GM19351 (cell line): ENCODE measurements at regions not wholly inside any gene's neighbourhood (a gene's known extent, or its start where the extent isn't known, plus 50 kb on each side); places are given as distances from the start of the nearest gene placed in this dataset.

Experiments used
- ATAC-seq: cut with Tn5 transposase; IDR thresholded peaks from one replicate; pipeline ENCODE4 v1.9.1; 2021; ENCODE audit warnings: mild to moderate bottlenecking, moderate library complexity; ENCODE audit not compliant: unreplicated experiment

DNA sequence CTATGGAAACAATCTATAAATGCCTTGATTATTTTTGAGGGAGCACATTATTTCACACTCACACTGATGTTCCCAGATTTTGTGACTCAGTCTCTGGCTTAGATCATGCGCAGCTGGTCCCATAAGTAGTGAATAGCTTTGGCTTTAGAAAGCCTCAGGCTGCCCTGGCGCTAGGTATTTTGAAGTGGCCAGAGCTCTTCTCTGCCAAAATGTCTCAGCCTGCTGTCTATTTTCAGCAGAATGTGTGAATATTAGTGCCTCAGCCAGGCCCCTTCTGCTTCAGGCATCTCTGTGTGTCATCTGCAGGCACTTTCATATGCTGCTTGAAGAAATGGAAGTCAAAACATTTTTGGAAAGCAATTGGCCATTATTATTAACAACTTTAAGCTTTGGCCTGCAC, 931.0 kb upstream of the INTU start:
- no peak for ATAC-seq

DNA sequence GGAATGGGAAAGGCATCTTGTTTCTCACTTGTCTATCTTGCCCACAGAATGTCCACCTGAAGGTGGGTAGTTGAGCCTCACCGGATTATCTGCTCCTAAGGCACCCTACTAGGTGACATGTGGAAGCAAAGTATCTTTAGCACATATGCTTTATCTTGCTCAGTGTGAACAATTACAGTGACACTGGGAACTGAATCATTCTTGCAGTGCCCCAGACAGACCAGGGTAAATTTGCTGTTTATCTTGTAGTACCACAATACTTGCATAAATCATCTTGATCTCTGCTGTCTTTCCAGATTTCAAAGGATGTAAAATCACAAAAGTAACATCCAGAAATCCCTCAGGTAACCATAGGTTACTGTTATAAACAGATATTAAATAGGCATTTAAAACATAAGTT, 930.0 kb upstream of the INTU start:
- ATAC-seq, result no peak

DNA sequence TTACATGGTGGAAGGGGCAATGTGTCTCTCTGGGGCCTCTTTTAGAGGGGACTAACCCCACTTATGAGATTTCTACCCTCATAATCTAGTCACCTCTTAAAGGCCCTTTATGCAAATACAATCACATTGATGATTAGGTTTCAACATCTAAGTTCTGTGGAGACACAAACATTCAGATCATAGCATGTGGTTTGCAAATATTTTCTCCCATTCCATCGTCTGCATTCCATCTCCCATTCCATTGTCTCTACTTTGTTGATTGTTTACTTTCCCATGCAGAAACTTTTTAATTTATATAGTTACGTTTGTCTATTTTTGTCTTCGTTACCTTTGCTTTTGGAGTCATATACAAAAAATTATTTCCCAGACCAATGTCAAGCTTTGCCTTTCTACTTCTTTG, 927.5 kb upstream of the INTU start:
- ATAC-seq, result no peak

DNA sequence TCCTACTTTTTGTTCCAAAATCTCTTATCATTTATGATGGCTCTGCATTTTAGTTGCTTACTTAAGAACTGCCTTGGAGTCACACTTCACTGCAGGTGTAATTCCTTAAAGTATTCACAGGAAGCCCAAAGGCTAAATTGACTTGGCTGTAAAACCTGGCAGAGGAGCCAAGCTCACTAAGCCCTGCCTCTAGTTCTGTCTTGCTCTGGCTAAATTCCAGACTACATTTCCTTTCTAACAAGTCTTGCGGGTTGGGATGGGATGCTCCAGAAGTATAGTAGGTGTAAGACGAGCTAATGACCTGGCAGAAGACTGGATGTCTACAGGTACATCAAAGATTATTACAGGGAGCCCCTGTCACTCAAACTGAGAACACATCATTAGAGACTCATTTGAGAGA, 924.0 kb upstream of the INTU start:
- no peak for ATAC-seq

DNA sequence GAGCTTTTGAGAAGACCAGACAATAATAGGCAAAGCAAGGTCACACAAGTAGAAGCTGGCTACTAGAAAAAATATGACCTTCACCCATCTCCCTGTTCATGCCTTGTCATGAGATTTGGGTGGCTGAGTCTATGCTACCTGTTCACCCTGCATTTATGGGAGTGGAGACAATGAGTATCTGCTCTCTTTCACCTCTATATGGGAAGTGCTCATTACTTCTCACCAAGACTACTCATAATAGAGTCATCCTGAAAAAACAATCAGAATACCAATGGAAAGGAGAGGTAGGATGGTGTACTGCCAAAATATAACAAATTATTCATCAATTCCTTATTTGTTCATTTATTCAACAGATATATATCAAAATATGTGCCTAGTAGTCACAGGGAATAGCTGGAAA, 921.8 kb upstream of the INTU start:
- ATAC-seq, result no peak

DNA sequence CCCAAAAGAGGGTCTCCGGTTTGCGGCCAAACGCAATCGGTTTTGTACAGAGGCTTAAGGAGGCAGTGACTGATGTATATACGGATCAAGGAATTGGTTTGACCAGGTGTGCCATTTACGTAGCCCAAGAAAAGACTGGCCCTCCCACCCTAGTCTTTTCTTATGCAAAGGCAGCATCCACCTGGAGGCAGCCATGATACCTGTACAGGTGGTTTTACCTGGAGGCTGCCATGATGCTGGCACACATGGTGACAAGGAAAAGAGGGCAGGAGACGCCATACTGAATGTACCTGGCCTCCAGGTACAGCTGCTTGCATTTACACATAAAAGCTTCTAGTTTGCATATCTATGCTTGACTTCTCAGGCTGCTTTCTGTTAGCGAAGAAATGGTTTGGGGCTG, 917.7 kb upstream of the INTU start:
- no peak for ATAC-seq

DNA sequence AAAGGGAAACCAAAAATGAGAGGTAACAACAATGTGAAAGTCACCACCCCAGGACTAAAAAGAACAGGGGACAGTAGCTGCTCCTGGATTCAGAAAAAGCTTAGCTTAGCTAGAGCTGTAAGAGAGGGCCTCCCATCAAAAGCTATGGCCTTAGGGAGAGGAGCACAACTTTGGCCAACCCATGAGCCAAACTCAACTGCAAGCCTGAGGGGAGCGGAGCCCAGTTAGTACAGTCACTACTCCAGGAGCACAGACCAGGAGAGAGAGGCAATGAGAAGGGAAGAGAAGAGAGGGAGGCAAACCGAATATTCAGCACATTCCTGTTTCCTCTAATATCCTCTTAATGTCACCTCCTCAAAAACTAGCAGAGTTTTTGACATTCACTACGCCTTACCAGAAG, 917.1 kb upstream of the INTU start:
- ATAC-seq, result no peak

DNA sequence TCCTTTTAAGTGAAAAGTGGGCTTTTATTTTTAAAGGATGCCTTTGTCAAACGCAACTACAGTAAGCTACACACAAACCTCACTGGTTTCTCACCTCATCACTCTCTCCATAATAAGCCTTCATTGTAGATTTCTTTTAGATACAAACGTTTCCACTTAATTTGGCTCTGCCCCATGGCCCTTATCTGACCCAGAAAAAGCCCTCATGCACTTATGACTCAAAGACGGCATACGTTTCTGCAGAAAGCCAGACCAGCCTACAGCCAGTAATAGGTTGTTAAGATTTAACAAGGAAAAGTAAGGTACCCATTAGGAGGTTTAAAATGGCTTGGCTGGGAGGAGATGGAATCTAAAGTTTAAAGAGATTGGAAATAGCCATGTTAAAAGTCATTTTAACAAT, 914.6 kb upstream of the INTU start:
- ATAC-seq, result no peak

DNA sequence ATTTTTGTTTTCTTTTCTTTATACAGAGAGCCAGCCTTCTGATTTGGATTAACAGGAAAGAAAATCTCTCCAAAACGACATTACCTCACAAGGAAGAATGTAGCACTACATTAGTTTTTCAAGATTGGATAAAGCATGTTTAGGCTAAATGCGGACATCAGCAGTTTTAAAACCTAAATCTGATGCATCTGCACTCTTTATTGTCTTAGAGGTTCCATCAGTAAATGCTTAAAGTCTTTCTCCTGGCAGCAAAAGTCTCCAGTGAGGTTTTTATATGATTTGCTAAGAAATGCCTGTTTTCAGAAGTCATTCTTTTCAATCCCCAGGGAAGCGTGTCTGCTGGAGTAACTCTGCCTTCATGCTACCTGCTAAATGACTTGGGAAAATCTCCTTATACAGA, 912.9 kb upstream of the INTU start:
- no peak for ATAC-seq

DNA sequence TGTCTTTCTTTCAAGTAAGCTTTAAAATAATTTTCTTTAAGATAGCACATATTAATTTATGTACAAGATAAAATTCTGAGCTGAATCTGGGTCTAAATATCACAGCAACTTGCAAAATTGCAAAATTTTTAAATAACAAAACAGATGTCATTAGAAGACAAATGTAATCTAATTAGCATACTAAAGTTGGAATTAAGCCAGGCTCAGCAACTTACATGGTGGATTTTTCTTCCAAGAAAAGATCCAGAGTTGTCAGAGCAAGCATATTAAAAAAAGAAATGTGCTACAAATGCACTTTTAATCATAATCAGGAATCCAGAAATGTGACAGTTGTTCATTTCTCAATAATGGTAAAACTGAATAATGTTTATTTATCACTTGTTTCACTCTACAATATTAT, 906.9 kb upstream of the INTU start:
- no peak for ATAC-seq

DNA sequence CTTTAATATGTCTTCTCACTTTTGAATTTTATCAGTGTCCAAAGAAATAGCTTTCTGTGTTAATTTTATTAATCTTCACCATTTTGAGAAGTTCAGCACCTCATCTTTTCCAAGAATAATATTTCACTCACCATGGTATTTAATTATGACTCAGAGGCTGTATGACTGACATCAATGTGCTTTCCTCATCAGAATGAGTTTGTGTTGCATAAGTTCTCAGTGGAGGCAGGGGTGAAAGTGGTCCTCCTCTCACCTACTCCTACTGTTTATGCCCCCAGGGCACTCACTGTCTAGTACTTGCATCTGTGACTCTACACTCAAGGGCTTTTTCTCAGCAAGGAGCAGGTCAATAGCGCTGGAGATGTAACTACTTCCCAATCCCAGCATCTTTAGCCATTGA, 905.3 kb upstream of the INTU start:
- ATAC-seq, result no peak

DNA sequence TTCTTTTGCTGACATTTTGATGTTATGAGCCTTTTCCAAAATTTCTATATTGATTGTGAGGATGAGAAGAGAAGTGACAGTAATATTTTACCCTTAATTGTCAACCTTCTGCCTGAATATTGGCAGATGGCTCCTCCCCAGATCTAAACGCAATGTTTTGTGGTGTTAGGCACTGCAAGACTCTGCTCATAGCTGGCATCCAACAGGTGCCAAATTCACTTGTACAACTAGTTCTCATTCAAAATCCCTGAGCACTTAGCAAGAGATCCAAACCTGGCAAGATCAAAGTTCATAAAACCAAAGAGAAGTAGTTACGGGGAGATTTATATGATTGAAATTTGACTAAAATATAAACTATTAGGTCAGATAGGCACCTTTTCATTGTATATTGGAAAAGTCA, 901.7 kb upstream of the INTU start:
- ATAC-seq, result no peak

DNA sequence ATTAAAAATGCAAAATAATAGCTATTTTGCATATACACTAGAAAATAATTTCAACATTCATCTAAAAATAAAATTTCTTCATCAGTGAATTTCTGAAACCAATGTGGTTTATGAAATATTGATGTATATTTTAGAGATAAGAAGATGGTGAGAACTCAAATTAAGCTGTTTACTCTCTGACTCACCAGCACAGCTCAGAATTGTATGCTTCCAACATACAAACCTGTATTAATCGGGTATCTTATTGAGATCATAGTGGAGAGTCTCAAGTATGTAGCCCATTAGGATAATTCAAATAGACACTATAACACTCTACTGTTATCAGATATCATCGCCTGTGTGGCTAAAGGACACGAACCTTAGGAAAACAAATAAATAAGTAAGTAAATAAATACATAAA, 899.5 kb upstream of the INTU start:
- no peak for ATAC-seq

DNA sequence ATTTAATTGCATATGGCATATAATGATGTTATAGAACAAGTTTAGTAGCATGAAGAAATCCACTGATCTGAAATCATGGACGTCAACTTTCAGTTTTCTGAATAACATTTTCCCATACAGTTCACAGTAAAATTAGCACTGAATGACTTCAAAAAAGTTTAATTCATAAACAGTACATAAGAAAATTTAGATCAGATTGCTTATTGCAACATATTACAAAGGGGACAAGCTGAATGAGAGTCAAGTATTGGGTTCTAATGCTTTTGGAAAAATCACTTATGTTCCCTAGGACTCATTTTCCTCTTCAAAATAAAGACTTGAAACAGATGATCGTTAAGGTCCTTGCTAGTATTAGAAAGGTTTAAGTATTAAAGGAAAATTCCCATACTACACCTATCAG, 898.3 kb upstream of the INTU start:
- ATAC-seq, result no peak

DNA sequence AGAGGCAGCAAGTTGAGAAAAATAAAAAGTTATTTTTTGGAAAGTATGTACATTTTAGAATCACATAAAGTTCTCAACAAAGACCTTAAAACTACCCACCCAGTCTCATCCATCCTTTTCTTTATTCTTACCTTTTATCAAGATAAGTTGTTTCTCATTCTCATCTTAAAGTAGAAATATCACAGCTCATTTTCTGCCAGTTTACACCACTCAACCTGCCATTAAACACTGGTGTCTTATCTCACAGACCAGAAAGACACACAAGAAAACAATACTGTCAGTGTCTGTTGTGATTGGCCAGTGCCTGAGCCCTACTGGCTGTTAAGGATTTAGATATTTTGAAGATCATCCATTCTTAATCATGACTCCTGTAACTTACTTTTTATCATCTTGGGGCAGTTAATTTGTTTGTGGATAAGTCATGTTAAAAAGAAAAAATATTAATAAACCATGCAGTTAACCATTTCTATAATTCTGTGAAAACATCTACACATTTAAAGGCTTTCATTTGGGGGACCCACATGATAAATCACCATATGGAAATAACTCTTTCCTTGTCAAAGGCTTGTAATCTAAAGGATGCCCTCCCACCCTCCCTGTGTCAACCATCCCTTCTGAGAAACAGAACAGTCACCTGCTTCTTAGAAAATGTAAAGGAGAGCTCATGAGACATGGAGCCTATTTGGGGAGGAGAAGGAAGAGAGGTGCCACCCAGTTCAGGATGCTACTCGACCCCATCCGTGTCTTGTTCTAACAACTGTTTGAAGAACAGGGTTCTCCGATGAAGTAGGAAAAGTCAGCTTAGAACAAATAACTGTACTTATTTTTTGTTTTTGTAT, 897.2 kb upstream of the INTU start:
- no peak for ATAC-seq

DNA sequence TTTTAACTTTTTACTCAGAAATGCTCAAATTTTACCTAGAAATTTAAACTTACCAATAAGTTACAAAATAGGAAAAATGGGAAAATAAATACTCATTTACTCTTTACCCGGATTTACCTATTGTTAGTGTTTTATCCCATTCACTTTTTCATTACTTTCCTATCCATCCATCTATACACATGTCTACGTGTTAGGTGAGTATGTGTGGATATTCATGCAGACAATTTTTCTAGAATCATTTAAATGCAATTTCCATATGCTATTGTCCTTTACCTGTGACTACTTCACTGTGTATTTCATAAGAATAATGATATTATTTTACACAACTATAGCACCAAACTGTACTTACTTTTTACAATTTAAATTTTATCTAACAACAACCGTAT, 896.6 kb upstream of the INTU start:
- no peak for ATAC-seq

DNA sequence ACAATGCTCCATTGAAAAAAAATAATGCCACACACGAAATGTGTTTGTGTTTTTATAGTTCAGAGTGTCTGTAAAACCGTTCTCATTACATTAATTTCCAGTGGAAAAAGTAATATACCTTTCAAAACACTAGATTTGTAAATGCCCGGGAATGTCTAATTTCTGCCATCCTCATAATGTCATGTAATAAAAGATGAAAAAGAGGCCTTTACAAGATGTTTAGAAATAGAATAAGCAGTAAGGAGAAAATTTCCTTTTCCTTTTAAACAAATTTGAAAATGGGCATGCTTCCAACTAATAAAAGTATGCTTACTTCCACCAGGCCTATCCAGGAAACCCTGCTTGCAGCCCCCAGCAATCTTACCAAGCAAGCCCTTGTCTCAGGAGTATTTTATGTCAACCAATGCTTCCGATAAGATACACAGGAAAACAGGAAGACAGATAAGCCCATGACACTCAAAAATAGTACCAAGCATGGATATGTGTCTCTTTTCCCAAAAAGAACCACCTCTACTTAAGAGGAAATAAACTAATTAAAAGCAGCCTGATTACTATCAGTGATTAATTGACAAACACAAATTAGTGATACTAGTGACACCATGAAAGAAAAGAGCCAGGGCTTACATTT, 894.7 kb upstream of the INTU start:
- no peak for ATAC-seq

DNA sequence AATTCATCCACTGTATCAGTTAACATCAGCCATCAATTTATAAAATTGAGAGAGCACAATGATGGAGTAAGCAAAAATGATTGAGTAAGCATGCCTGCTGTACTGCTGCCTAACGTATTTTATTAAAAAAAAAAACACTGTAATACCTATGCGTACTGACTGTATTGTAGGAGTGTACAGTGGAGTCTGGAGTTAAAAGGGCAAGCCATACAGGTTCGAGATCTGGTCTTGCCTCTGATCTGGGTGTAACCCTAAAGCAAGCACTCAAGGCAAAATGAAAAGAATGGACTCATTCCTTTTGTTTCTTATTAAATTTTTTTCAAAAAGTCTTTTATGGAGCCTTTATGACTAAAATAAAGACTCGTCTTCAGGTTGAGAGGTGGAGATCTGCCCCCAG, 894.2 kb upstream of the INTU start:
- no peak for ATAC-seq

DNA sequence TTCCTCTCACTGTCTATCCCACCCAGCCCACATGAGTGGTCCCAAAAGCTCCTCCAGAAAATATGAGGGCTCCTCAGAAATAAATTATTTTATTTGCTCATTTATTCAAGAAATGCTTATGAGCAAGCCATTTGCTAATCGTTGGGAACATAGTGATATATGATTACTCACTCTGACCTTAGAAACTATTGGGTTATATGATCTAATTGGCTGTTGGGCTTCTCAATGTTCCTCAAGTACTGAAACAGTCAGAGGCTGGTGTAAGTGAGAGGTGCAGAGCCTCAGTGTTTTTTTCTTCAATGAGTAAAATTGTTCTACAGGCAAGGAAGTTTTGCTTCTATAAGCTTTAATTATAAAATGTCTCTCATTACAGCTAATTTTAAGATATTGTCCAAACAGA, 893.8 kb upstream of the INTU start:
- ATAC-seq, result no peak

DNA sequence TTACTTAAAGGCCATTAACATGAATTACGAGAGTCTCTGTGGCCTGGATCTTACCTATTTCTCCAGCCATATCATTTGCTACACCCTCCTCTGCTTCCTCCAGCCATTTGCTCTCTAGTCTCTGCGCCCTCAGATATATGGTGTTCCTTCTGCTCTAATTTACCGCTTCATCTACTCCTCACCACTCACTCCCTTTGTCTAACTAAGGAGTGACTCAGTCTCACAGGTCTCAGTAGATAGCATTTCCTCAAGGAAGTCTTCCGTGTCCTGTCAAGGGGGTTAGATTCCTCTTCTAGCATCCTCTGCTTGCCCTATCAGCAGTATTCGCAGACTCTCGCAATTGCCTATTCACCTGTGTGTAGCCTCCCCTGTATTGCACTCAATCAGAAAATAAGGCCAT, 892.1 kb upstream of the INTU start:
- no peak for ATAC-seq

DNA sequence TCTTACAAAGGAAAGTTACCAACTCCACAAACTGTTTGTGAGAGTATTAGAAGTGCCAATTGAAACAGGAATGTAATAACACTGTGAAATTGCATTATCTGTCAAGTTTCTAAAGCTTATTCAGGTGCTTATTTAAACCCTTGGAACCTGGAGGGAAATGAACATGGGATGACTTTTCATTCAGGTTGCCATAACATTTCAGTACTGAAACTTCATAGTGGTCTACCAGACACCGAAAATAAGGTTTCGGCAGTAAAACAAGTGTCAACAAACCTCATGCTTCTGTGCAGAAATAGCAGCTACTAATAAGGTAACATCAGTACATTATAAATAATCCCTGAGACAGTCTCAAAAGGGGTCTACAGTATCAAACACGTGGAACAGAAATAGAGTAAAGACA, 890.7 kb upstream of the INTU start:
- peak; percentile 49 for ATAC-seq

DNA sequence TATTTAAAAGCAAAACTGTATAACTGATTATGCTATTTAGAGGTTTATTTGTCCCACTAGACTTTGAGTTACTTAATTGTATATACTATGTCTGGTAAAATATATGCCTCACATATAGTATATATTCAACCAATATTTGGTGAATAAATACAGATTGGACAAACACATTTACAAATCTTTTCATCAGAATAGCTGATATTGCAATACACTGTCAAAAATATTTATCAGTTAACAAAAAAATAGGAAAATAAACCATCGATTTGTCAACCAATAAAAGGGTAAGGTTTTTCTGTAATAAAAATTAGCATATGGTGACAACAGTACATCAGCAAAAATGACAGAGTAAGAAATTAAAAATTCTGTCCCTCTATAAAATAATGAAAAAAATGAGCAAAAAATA, 889.9 kb upstream of the INTU start:
- ATAC-seq, result no peak

DNA sequence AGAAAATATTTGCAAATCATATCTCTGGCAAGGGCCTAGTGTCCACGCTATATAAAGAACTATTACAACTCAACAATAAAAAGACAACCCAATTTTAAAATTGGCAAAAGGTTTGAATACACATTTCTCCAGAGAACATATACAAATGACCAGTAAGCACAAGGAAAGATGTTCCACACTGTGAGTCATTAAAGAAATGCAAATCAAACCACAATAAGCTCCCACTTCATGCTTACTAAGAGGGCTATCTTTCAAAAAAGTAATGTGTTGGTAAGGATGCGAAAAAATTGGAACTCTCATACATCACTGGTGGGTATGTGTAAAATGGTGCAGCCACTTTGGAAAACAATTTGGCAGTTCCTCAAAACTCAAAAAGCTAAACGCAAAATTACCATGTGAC, 884.0 kb upstream of the INTU start:
- ATAC-seq, result no peak
